Activated naive CD4-positive, alpha-beta T cell treated with anti-CD3 and anti-CD28 coated beads, Interleukin-2, amount 50 U/mL, for 24 hours (primary cell): ENCODE measurements at regions not wholly inside any gene's neighbourhood (a gene's known extent, or its start where the extent isn't known, plus 50 kb on each side); places are given as distances from the start of the nearest gene placed in this dataset.

Experiments
- H3K27ac Mint-ChIP-seq: one replicate; pipeline ENCODE4 v1.8.0; 2021; ENCODE audit warnings: mild to moderate bottlenecking, mixed read lengths
- H3K27me3 Mint-ChIP-seq: one replicate; pipeline ENCODE4 v1.8.0; 2021; ENCODE audit warnings: mixed read lengths
- H3K36me3 Mint-ChIP-seq: one replicate; pipeline ENCODE4 v1.8.0; 2021; ENCODE audit warnings: mixed read lengths
- H3K4me1 Mint-ChIP-seq: one replicate; pipeline ENCODE4 v1.8.0; 2021; ENCODE audit warnings: mixed read lengths
- H3K4me3 Mint-ChIP-seq: one replicate; pipeline ENCODE4 v1.8.0; 2021; ENCODE audit warnings: mild to moderate bottlenecking, mixed read lengths
- H3K9me3 Mint-ChIP-seq: one replicate; pipeline ENCODE4 v1.8.0; 2021; ENCODE audit warnings: mixed read lengths

- Mint-ChIP-seq H3K36me3 (peaks cover 4% of the 10 kb centered on the region), H3K9me3 (peaks cover 6% of the 10 kb centered on the region), H3K27ac (no peak overlapping the region), H3K4me3 (no peak overlapping the region), H3K4me1 (no peaks in the 10 kb centered on the region), H3K27me3 (no peaks in the 10 kb centered on the region)
These were observed 562.0 kb upstream of the CFAP20DC start for GRCh38 chr3:59611649-59612443.

- no peak overlapping the region for H3K4me3 Mint-ChIP-seq
- peaks cover under 1% of the 10 kb centered on the region for H3K9me3 Mint-ChIP-seq
- no peaks in the 10 kb centered on the region for H3K27me3 Mint-ChIP-seq
- no peak overlapping the region for H3K27ac Mint-ChIP-seq
- no peaks in the 10 kb centered on the region for H3K36me3 Mint-ChIP-seq
- no peaks in the 10 kb centered on the region for H3K4me1 Mint-ChIP-seq
These were observed 560.0 kb upstream of the CFAP20DC start for GRCh38 chr3:59609657-59610348.

GRCh38 chr3:59608356-59608755 lies 558.5 kb upstream of the CFAP20DC start:
- no peak overlapping the region for H3K27ac Mint-ChIP-seq

GRCh38 chr3:59607656-59608055 lies 557.8 kb upstream of the CFAP20DC start:
- Mint-ChIP-seq H3K27me3 (no peaks in the 10 kb centered on the region), H3K4me1 (no peaks in the 10 kb centered on the region), H3K9me3 (no peaks in the 10 kb centered on the region), H3K4me3 (no peak overlapping the region), H3K36me3 (no peaks in the 10 kb centered on the region), H3K27ac (no peak overlapping the region)

More at GRCh38 chr3:59608356-59608755, 558.5 kb upstream of the CFAP20DC start:
- no peaks in the 10 kb centered on the region for H3K36me3 Mint-ChIP-seq
- H3K27me3 Mint-ChIP-seq = no peaks in the 10 kb centered on the region
- no peaks in the 10 kb centered on the region for H3K4me1 Mint-ChIP-seq
- no peaks in the 10 kb centered on the region for H3K9me3 Mint-ChIP-seq
- no peak overlapping the region for H3K4me3 Mint-ChIP-seq

GRCh38 chr3:59606638-59607266 lies 556.9 kb upstream of the CFAP20DC start:
- H3K9me3 Mint-ChIP-seq = no peaks in the 10 kb centered on the region
- H3K36me3 Mint-ChIP-seq = no peaks in the 10 kb centered on the region
- no peaks in the 10 kb centered on the region for H3K27me3 Mint-ChIP-seq
- no peak overlapping the region for H3K4me3 Mint-ChIP-seq
- no peak overlapping the region for H3K27ac Mint-ChIP-seq
- no peaks in the 10 kb centered on the region for H3K4me1 Mint-ChIP-seq

GRCh38 chr3:59605944-59606534 lies 556.2 kb upstream of the CFAP20DC start:
- H3K4me1 Mint-ChIP-seq = no peaks in the 10 kb centered on the region
- no peaks in the 10 kb centered on the region for H3K36me3 Mint-ChIP-seq
- no peaks in the 10 kb centered on the region for H3K27me3 Mint-ChIP-seq
- H3K4me3 Mint-ChIP-seq = no peak overlapping the region
- H3K27ac Mint-ChIP-seq = no peak overlapping the region
- no peaks in the 10 kb centered on the region for H3K9me3 Mint-ChIP-seq

GRCh38 chr3:59605318-59605717 lies 555.5 kb upstream of the CFAP20DC start:
- H3K9me3 Mint-ChIP-seq = no peaks in the 10 kb centered on the region
- no peaks in the 10 kb centered on the region for H3K4me1 Mint-ChIP-seq
- H3K27ac Mint-ChIP-seq = no peak overlapping the region
- H3K4me3 Mint-ChIP-seq = no peak overlapping the region
- H3K27me3 Mint-ChIP-seq = no peaks in the 10 kb centered on the region
- no peaks in the 10 kb centered on the region for H3K36me3 Mint-ChIP-seq

- H3K9me3 Mint-ChIP-seq = no peaks in the 10 kb centered on the region
- no peak overlapping the region for H3K27ac Mint-ChIP-seq
- no peaks in the 10 kb centered on the region for H3K4me1 Mint-ChIP-seq
- no peaks in the 10 kb centered on the region for H3K27me3 Mint-ChIP-seq
- H3K36me3 Mint-ChIP-seq = no peaks in the 10 kb centered on the region
- H3K4me3 Mint-ChIP-seq = no peak overlapping the region
These were observed 551.7 kb upstream of the CFAP20DC start for GRCh38 chr3:59601486-59601885.

GRCh38 chr3:59600631-59601030 lies 550.8 kb upstream of the CFAP20DC start:
- Mint-ChIP-seq H3K36me3 (no peaks in the 10 kb centered on the region), H3K27ac (no peak overlapping the region), H3K4me1 (no peaks in the 10 kb centered on the region), H3K9me3 (no peaks in the 10 kb centered on the region), H3K27me3 (no peaks in the 10 kb centered on the region), H3K4me3 (no peak overlapping the region)

- no peaks in the 10 kb centered on the region for H3K9me3 Mint-ChIP-seq
- no peaks in the 10 kb centered on the region for H3K36me3 Mint-ChIP-seq
- H3K4me1 Mint-ChIP-seq = no peaks in the 10 kb centered on the region
- no peak overlapping the region for H3K4me3 Mint-ChIP-seq
- H3K27me3 Mint-ChIP-seq = no peaks in the 10 kb centered on the region
- H3K27ac Mint-ChIP-seq = no peak overlapping the region
These were observed 546.9 kb upstream of the CFAP20DC start for GRCh38 chr3:59596741-59597140.

- Mint-ChIP-seq H3K36me3 (no peaks in the 10 kb centered on the region), H3K9me3 (no peaks in the 10 kb centered on the region), H3K4me3 (no peak overlapping the region), H3K27me3 (no peaks in the 10 kb centered on the region), H3K27ac (no peak overlapping the region), H3K4me1 (no peaks in the 10 kb centered on the region)
These were observed 546.0 kb upstream of the CFAP20DC start for GRCh38 chr3:59595830-59596229.

GRCh38 chr3:59593380-59593779 lies 543.6 kb upstream of the CFAP20DC start:
- Mint-ChIP-seq H3K27me3 (no peaks in the 10 kb centered on the region), H3K4me1 (no peaks in the 10 kb centered on the region), H3K9me3 (no peaks in the 10 kb centered on the region), H3K36me3 (no peaks in the 10 kb centered on the region), H3K4me3 (no peak overlapping the region), H3K27ac (no peak overlapping the region)

GRCh38 chr3:59580996-59581395 lies 531.2 kb upstream of the CFAP20DC start:
- H3K4me3 Mint-ChIP-seq = no peak overlapping the region
- peaks cover 8% of the 10 kb centered on the region for H3K4me1 Mint-ChIP-seq
- H3K27ac Mint-ChIP-seq = no peak overlapping the region
- no peaks in the 10 kb centered on the region for H3K27me3 Mint-ChIP-seq
- H3K36me3 Mint-ChIP-seq = peaks cover 4% of the 10 kb centered on the region
- peaks cover 8% of the 10 kb centered on the region for H3K9me3 Mint-ChIP-seq

GRCh38 chr3:59580499-59580898 lies 530.7 kb upstream of the CFAP20DC start:
- peaks cover 2% of the 10 kb centered on the region for H3K36me3 Mint-ChIP-seq
- no peak overlapping the region for H3K27ac Mint-ChIP-seq
- H3K4me3 Mint-ChIP-seq = no peak overlapping the region
- H3K4me1 Mint-ChIP-seq = peaks cover 12% of the 10 kb centered on the region
- no peaks in the 10 kb centered on the region for H3K27me3 Mint-ChIP-seq
- H3K9me3 Mint-ChIP-seq = peaks cover 3% of the 10 kb centered on the region

GRCh38 chr3:59578129-59578528 lies 528.3 kb upstream of the CFAP20DC start:
- H3K27me3 Mint-ChIP-seq = no peaks in the 10 kb centered on the region
- H3K9me3 Mint-ChIP-seq = no peaks in the 10 kb centered on the region
- H3K4me1 Mint-ChIP-seq = peaks cover 16% of the 10 kb centered on the region
- no peak overlapping the region for H3K4me3 Mint-ChIP-seq
- H3K36me3 Mint-ChIP-seq = no peaks in the 10 kb centered on the region
- H3K27ac Mint-ChIP-seq = no peak overlapping the region

- Mint-ChIP-seq H3K4me3 (no peak overlapping the region), H3K36me3 (no peaks in the 10 kb centered on the region), H3K9me3 (no peaks in the 10 kb centered on the region), H3K27me3 (no peaks in the 10 kb centered on the region), H3K27ac (no peak overlapping the region), H3K4me1 (peaks cover 16% of the 10 kb centered on the region)
These were observed 526.8 kb upstream of the CFAP20DC start for GRCh38 chr3:59576606-59577005.
